ENCODE measurements at regions not wholly inside any gene's neighbourhood (a gene's known extent, or its start where the extent isn't known, plus 50 kb on each side); places are given as distances from the start of the nearest gene placed in this dataset.

DNA sequence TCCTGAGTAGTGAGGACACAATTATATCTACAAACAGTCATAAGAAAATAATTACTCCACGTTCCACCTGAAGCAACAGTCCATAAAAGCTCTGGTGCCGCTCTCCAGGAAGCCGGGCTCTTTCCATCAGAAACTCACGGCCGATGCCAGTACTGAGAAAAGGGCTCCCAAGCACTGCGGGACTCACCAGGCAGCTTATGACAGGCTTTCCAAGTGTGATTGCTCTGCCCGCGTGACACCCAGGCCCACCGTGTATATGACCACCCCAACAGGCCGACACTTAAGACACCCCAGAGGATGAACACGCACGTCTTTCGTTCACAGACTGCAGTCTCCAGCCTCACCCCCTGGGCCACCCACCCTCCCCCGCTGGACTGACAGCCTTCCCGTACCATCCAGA, 199.0 kb downstream of the UQCRFS1 start:
- no peak overlapping the region for H2BK15ac ChIP-seq (ENCODE audit: low read depth, low read length)
- H3K9me3 ChIP-seq (ENCODE audit: control insufficient read depth, low read depth, low read length): no peaks in the 10 kb centered on the region
- H2BK12ac ChIP-seq (ENCODE audit: insufficient read length, low read depth, low read length): no peak overlapping the region
- no peak overlapping the region for H3K27ac Mint-ChIP-seq
- TF ChIP-seq, protein P1, sequence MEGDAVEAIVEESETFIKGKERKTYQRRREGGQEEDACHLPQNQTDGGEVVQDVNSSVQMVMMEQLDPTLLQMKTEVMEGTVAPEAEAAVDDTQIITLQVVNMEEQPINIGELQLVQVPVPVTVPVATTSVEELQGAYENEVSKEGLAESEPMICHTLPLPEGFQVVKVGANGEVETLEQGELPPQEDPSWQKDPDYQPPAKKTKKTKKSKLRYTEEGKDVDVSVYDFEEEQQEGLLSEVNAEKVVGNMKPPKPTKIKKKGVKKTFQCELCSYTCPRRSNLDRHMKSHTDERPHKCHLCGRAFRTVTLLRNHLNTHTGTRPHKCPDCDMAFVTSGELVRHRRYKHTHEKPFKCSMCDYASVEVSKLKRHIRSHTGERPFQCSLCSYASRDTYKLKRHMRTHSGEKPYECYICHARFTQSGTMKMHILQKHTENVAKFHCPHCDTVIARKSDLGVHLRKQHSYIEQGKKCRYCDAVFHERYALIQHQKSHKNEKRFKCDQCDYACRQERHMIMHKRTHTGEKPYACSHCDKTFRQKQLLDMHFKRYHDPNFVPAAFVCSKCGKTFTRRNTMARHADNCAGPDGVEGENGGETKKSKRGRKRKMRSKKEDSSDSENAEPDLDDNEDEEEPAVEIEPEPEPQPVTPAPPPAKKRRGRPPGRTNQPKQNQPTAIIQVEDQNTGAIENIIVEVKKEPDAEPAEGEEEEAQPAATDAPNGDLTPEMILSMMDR (conservative IDR thresholded peaks at IDR 0.05): no peak
- 0 out of 2 replicates have a peak, but pooled peaks cover 4% of the 10 kb centered on the region for H3K4me1 ChIP-seq (ENCODE audit: insufficient read depth, low read length)
- H3K27me3 ChIP-seq (ENCODE audit: insufficient read depth, low read length): no peaks in the 10 kb centered on the region; the same call in 1 of the 2 replicates
- H3K4me1 Mint-ChIP-seq: peaks cover 22 to 33% of the 10 kb centered on the region in 2 experiments
- H3K56ac ChIP-seq (ENCODE audit: insufficient read length, low read depth, low read length): no peak overlapping the region
- H2BK120ac ChIP-seq (ENCODE audit: low read depth, low read length, poor library complexity, severe bottlenecking): no peak overlapping the region
- H4K91ac ChIP-seq (ENCODE audit: insufficient read length, low read depth, low read length): no peak overlapping the region
- H3K36me3 Mint-ChIP-seq (ENCODE audit: insufficient read depth in 1 of 3, low read depth in 3 of 3): no peaks in the 10 kb centered on the region
- no peak overlapping the region for H3K4me2 ChIP-seq (ENCODE audit: insufficient read depth, insufficient read length, low read length)
- H4K8ac ChIP-seq (replicated peaks; ENCODE audit: insufficient read length, low read depth, low read length): no peak overlapping the region
- no peaks in the 10 kb centered on the region for H3K23me2 ChIP-seq (ENCODE audit: insufficient read length, low read depth, low read length, poor library complexity, severe bottlenecking)
- WGBS (ENCODE audit: extremely low coverage, insufficient read length, low lambda C conversion rate): no CpG with 5 or more reads among the region's 15 CpGs
- no peak overlapping the region for H3K9ac ChIP-seq (ENCODE audit: extremely low read depth, insufficient read length, low read length)
- no peak overlapping the region for H3K14ac ChIP-seq (ENCODE audit: insufficient read depth, low read length)
- H3K4ac ChIP-seq (ENCODE audit: low read depth, low read length): no peak overlapping the region
- H3K27ac ChIP-seq (ENCODE audit: insufficient read length, low read depth, low read length): no peak overlapping the region
- no peak for DNase-seq
- no peak overlapping the region for H3K18ac ChIP-seq (ENCODE audit: insufficient read length, low read depth, low read length)
- H3T11ph ChIP-seq (ENCODE audit: low read length): no peak overlapping the region
- H2BK20ac ChIP-seq (ENCODE audit: low read depth, low read length, poor library complexity, severe bottlenecking): no peak overlapping the region
- H3K4me3 Mint-ChIP-seq: no peak overlapping the region; a peak in 1 of 5 replicates
- no peak overlapping the region for H4K5ac ChIP-seq (ENCODE audit: insufficient read length, low read depth, low read length)
- no peaks in the 10 kb centered on the region for H3K79me1 ChIP-seq (ENCODE audit: insufficient read depth, low read depth, low read length, poor library complexity, severe bottlenecking)
- H3K79me2 ChIP-seq (ENCODE audit: insufficient read depth, low read length): no peaks in the 10 kb centered on the region
- no peak overlapping the region for H2BK5ac ChIP-seq (ENCODE audit: insufficient read length, low read length)
- H2AFZ ChIP-seq (ENCODE audit: low read length): no peak overlapping the region
- no peaks in the 10 kb centered on the region; a peak in 1 of 5 replicates for H3K9me3 Mint-ChIP-seq
- no peak overlapping the region for H2AK5ac ChIP-seq (ENCODE audit: insufficient read length, low read length)
- peaks cover 36% of the 10 kb centered on the region for H3K27me3 Mint-ChIP-seq (ENCODE audit: low read depth)
- H4K20me1 ChIP-seq (ENCODE audit: control insufficient read depth, insufficient read depth, insufficient read length): no peaks in the 10 kb centered on the region
- no peak overlapping the region for H3K23ac ChIP-seq (ENCODE audit: insufficient read length, low read depth, low read length)
